RWPE2 (cell line): ENCODE measurements at regions not wholly inside any gene's neighbourhood (a gene's known extent, or its start where the extent isn't known, plus 50 kb on each side); places are given as distances from the start of the nearest gene placed in this dataset.

Source experiments
- ATAC-seq: fragments of 200-7000 bp; cut with Tn5 transposase; 3 replicates; pipeline ENCODE4 v1.9.1; 2021; ENCODE audit warnings: low read depth
- DNase-seq: peaks from one replicate; pipeline ENCODE4 v3.0.0-alpha.2; 2020; ENCODE audit warnings: low spot score
- H3K27ac ChIP-seq: fragments of 450-650 bp; 2 replicates; pipeline ENCODE4 v1.5.1; 2017; ENCODE audit warnings: mild to moderate bottlenecking; ENCODE audit not compliant: poor library complexity, severe bottlenecking
- H3K27me3 ChIP-seq: fragments of 250-450 bp; sonication (Bioruptor Pico); 2 replicates; pipeline ENCODE4 v1.5.1; 2021; ENCODE audit warnings: mild to moderate bottlenecking, moderate library complexity; ENCODE audit not compliant: insufficient read depth, poor library complexity, severe bottlenecking
- H3K36me3 ChIP-seq: fragments of 250-450 bp; sonication (Bioruptor Pico); 2 replicates; pipeline ENCODE4 v1.5.1; 2020; ENCODE audit warnings: low read depth, mild to moderate bottlenecking, moderate library complexity
- H3K4me1 ChIP-seq: fragments of 250-450 bp; sonication (Bioruptor Pico); 2 replicates; pipeline ENCODE4 v1.5.1; 2021; ENCODE audit warnings: mild to moderate bottlenecking, moderate library complexity; ENCODE audit not compliant: insufficient read depth, poor library complexity, severe bottlenecking
- H3K4me3 ChIP-seq: fragments of 250-450 bp; sonication (Bioruptor Pico); 2 replicates; pipeline ENCODE4 v1.5.1; 2021; ENCODE audit warnings: mild to moderate bottlenecking, moderate library complexity; ENCODE audit not compliant: severe bottlenecking
- H3K9me3 ChIP-seq: fragments of 250-450 bp; sonication (Bioruptor Pico); 2 replicates; pipeline ENCODE4 v1.5.1; 2021; ENCODE audit warnings: mild to moderate bottlenecking, moderate library complexity; ENCODE audit not compliant: severe bottlenecking
- CTCF ChIP-seq: fragments of 450-650 bp; IDR thresholded peaks from one replicate; pipeline ENCODE4 v1.5.1; 2017; ENCODE audit warnings: mild to moderate bottlenecking, moderate library complexity; ENCODE audit not compliant: poor library complexity, severe bottlenecking

DNA sequence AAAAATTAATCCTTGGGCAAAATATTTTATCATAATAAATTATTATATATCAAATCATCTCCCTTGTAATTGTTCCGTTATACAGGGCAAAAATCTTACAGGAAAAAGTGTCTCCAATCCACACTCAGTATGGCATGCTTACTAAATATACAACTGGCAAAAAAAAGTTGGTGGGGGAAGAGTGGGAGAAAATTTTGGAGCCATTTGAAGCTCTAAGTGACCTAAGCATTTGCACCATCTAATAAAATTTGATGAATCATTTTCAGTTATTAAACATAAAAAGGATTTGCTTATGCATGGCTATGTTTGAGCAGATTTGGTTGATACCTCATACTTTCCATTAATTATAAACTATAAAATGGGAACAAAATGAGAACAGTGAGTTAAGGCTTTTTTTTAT is 68.1 kb upstream of the FAM9C start:
- Histone ChIP-seq H3K4me3 (no peak overlapping the region), H3K9me3 (no peaks in the 10 kb centered on the region), H3K36me3 (no peaks in the 10 kb centered on the region), H3K27me3 (no peaks in the 10 kb centered on the region), H3K27ac (no peak overlapping the region), H3K4me1 (peaks cover 11% of the 10 kb centered on the region)
- ATAC-seq: no peak
- no peak for TF ChIP-seq CTCF
- no peak for DNase-seq

- Histone ChIP-seq H3K9me3 (no peaks in the 10 kb centered on the region), H3K4me1 (peaks cover 11% of the 10 kb centered on the region), H3K27me3 (no peaks in the 10 kb centered on the region), H3K4me3 (no peak overlapping the region), H3K27ac (peak overlapping the region; percentile 44), H3K36me3 (no peaks in the 10 kb centered on the region)
- no peak for TF ChIP-seq CTCF
- ATAC-seq (peak; percentile 80), DNase-seq (no peak)
Observed at GRCh38 chrX:13110433-13111324, 66.3 kb upstream of the FAM9C start.

GRCh38 chrX:13109817-13110216 is 65.4 kb upstream of the FAM9C start:
- Histone ChIP-seq H3K4me1 (peaks cover 11% of the 10 kb centered on the region), H3K4me3 (no peak overlapping the region), H3K36me3 (no peaks in the 10 kb centered on the region), H3K27ac (peak overlapping the region; percentile 44), H3K9me3 (no peaks in the 10 kb centered on the region), H3K27me3 (no peaks in the 10 kb centered on the region)
- ATAC-seq (no peak), DNase-seq (no peak)
- no peak for TF ChIP-seq CTCF

DNA sequence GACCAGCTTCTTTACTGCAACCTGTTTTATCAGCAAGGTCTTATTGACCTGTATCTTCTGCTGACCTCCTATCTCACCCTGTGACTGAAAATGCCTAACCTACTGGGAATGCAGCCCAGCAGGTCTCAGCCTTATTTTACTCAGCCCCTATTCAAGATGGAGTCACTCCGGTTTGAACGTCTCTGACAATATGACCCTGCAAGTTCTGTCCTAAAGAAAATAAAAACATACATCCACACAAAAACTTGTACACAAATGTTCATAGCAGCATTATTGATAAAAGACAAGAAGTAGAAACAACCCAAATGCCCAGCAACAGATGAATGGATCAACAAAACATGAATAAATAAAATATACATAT is 59.5 kb upstream of the FAM9C start:
- no peak for TF ChIP-seq CTCF
- no peak for ATAC-seq
- H3K27ac ChIP-seq: no peak overlapping the region
- H3K36me3 ChIP-seq: no peaks in the 10 kb centered on the region
- no peaks in the 10 kb centered on the region for H3K9me3 ChIP-seq
- peaks cover 21% of the 10 kb centered on the region for H3K4me1 ChIP-seq
- H3K27me3 ChIP-seq: no peaks in the 10 kb centered on the region
- H3K4me3 ChIP-seq: no peak overlapping the region
- no peak for DNase-seq
